ENCODE measurements at regions not wholly inside any gene's neighbourhood (a gene's known extent, or its start where the extent isn't known, plus 50 kb on each side); places are given as distances from the start of the nearest gene placed in this dataset.
A peak's percentile ranks its signal among the peaks of the same experiment; 100 is the strongest.

- H3K4me3 Mint-ChIP-seq, result no peak overlapping the region
- H3K4me1 Mint-ChIP-seq, result peaks cover 44% of the 10 kb centered on the region
- Histone ChIP-seq H3K27ac (ENCODE audit: low read depth) (no peak overlapping the region), H3K27me3 (ENCODE audit: insufficient read depth) (no peaks in the 10 kb centered on the region), H2AFZ (peak overlapping the region; percentile 40; the same call in 1 of the 2 replicates), H3K4me2 (peak overlapping the region; percentile 31; the same call in 1 of the 2 replicates), H3K9me2 (ENCODE audit: insufficient read depth) (no peaks in the 10 kb centered on the region), H3K36me3 (ENCODE audit: insufficient read depth) (no peaks in the 10 kb centered on the region), H3K79me2 (replicated peaks; ENCODE audit: insufficient read depth) (no peaks in the 10 kb centered on the region), H4K20me1 (replicated peaks; ENCODE audit: insufficient read depth) (no peaks in the 10 kb centered on the region), H3K4me3 (no peak overlapping the region), H3F3A (replicated peaks; ENCODE audit: low read depth) (no peaks in the 10 kb centered on the region), H3K4me1 (ENCODE audit: insufficient read depth) (peaks cover 38% of the 10 kb centered on the region)
- ATAC-seq (no peak), DNase-seq (ENCODE audit: low spot score) (peak; percentile 4)
- H3K9me3 Mint-ChIP-seq, result no peaks in the 10 kb centered on the region
- no peaks in the 10 kb centered on the region for H3K36me3 Mint-ChIP-seq (ENCODE audit: low read depth)
- peak overlapping the region; percentile 89 for H3K27ac Mint-ChIP-seq
- H3K27me3 Mint-ChIP-seq (ENCODE audit: insufficient read depth, low read depth, poor library complexity), result no peaks in the 10 kb centered on the region
- TF ChIP-seq, protein P1, sequence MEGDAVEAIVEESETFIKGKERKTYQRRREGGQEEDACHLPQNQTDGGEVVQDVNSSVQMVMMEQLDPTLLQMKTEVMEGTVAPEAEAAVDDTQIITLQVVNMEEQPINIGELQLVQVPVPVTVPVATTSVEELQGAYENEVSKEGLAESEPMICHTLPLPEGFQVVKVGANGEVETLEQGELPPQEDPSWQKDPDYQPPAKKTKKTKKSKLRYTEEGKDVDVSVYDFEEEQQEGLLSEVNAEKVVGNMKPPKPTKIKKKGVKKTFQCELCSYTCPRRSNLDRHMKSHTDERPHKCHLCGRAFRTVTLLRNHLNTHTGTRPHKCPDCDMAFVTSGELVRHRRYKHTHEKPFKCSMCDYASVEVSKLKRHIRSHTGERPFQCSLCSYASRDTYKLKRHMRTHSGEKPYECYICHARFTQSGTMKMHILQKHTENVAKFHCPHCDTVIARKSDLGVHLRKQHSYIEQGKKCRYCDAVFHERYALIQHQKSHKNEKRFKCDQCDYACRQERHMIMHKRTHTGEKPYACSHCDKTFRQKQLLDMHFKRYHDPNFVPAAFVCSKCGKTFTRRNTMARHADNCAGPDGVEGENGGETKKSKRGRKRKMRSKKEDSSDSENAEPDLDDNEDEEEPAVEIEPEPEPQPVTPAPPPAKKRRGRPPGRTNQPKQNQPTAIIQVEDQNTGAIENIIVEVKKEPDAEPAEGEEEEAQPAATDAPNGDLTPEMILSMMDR (conservative IDR thresholded peaks at IDR 0.05; ENCODE audit: low read depth in 2 of 2), result no peak
- TF ChIP-seq ZNF114 (CRISPR knock-in tag; IDR thresholded peaks at IDR 0.05) (no peak), STAT1 (IDR thresholded peaks at IDR 0.05; ENCODE audit: unreplicated experiment) (no peak)
These were observed 117.1 kb upstream of the SPAG17 start for GRCh38 chr1:118302145-118302544.

- no peak overlapping the region for H2AFZ ChIP-seq
- ATAC-seq, result peak; percentile 88
- H3K4me2 ChIP-seq, result peak overlapping the region; percentile 45
- peak; percentile 60 for DNase-seq (ENCODE audit: low spot score)
- no peaks in the 10 kb centered on the region for H3K36me3 ChIP-seq (ENCODE audit: insufficient read depth)
- no peak overlapping the region for H3K4me3 ChIP-seq
- H3K79me2 ChIP-seq (replicated peaks; ENCODE audit: insufficient read depth), result no peaks in the 10 kb centered on the region
- H3K9me2 ChIP-seq (ENCODE audit: insufficient read depth), result no peaks in the 10 kb centered on the region
- no peaks in the 10 kb centered on the region for H3F3A ChIP-seq (replicated peaks; ENCODE audit: low read depth)
- no peak overlapping the region for H3K27ac Mint-ChIP-seq
- H3K4me3 Mint-ChIP-seq, result no peak overlapping the region
- H3K27me3 ChIP-seq (ENCODE audit: insufficient read depth), result no peaks in the 10 kb centered on the region
- no peaks in the 10 kb centered on the region for H3K36me3 Mint-ChIP-seq (ENCODE audit: low read depth)
- H4K20me1 ChIP-seq (replicated peaks; ENCODE audit: insufficient read depth), result no peaks in the 10 kb centered on the region
- H3K4me1 Mint-ChIP-seq, result peaks cover 44% of the 10 kb centered on the region
- H3K27ac ChIP-seq (ENCODE audit: low read depth), result no peak overlapping the region
- no peaks in the 10 kb centered on the region for H3K9me3 Mint-ChIP-seq
- H3K27me3 Mint-ChIP-seq (ENCODE audit: insufficient read depth, low read depth, poor library complexity), result no peaks in the 10 kb centered on the region
- H3K4me1 ChIP-seq (ENCODE audit: insufficient read depth), result peaks cover 38% of the 10 kb centered on the region
- TF ChIP-seq NANOG (IDR thresholded peaks at IDR 0.05; ENCODE audit: borderline replicate concordance) (no peak), ZNF331 (CRISPR knock-in tag; IDR thresholded peaks at IDR 0.05; ENCODE audit: low read depth) (no peak), EZH2 (IDR thresholded peaks at IDR 0.05; ENCODE audit: low read depth, unreplicated experiment) (no peak), EZH2phosphoT487 (IDR thresholded peaks at IDR 0.05; ENCODE audit: unreplicated experiment) (no peak), ZNF462 (CRISPR knock-in tag; IDR thresholded peaks at IDR 0.05) (no peak), ETS1 (IDR thresholded peaks at IDR 0.05) (no peak), STAT1 (IDR thresholded peaks at IDR 0.05; ENCODE audit: unreplicated experiment) (no peak), ZNF114 (CRISPR knock-in tag; IDR thresholded peaks at IDR 0.05) (no peak), POLR2AphosphoS5 (IDR thresholded peaks at IDR 0.05; ENCODE audit: low read depth) (no peak), JUNB (IDR thresholded peaks at IDR 0.05; ENCODE audit: unreplicated experiment) (no peak)
- TF ChIP-seq, protein P1 (conservative IDR thresholded peaks at IDR 0.05; ENCODE audit: low read depth in 2 of 2), result no peak
These were observed 115.8 kb upstream of the SPAG17 start for GRCh38 chr1:118300808-118301207.
